OCI-LY3 (cell line): ENCODE measurements at regions not wholly inside any gene's neighbourhood (a gene's known extent, or its start where the extent isn't known, plus 50 kb on each side); places are given as distances from the start of the nearest gene placed in this dataset.

Experiments used
- CTCF ChIP-seq: fragments of 200-600, 300-600 bp; sonication (generic); IDR thresholded peaks from 2 replicates; pipeline ENCODE4 v1.5.1; 2014; ENCODE audit warnings: antibody characterized with exemption, low read length, low read depth
- EZH2phosphoT487 ChIP-seq: fragments of 200-600 bp; shearing (Covaris generic); IDR thresholded peaks from 2 replicates; pipeline ENCODE4 v1.6.1; 2018; ENCODE audit warnings: antibody characterized with exemption, mixed run types, low read depth

- TF ChIP-seq CTCF (no peak), EZH2phosphoT487 (no peak)
Measured at GRCh38 chr4:54386693-54387092, 157.6 kb downstream of the PDGFRA start.
